Ovary (tissue), 7 donors: ENCODE measurements at regions not wholly inside any gene's neighbourhood (a gene's known extent, or its start where the extent isn't known, plus 50 kb on each side); places are given as distances from the start of the nearest gene placed in this dataset.

ENCODE experiments used
- DNase-seq, 5 donors: peaks; one replicate each; pipeline ENCODE4 v3.0.0-alpha.2; 2019 to 2020
- H3K27ac ChIP-seq, 2 donors: fragments of 200-600 bp; one replicate each; pipeline versions ENCODE4 v1.5.1 to v1.8.0; 2019 to 2022
- H3K27me3 ChIP-seq: fragments of 200-600 bp; one replicate; pipeline ENCODE4 v1.8.0; 2022
- H3K36me3 ChIP-seq: fragments of 200-600 bp; sonication (generic); one replicate; pipeline ENCODE4 v1.5.1; 2019
- H3K4me1 ChIP-seq: one replicate; pipeline ENCODE4 v1.8.1; 2013; ENCODE audit warnings: mild to moderate bottlenecking, moderate library complexity; ENCODE audit not compliant: insufficient read depth
- H3K4me3 ChIP-seq: fragments of 200-600 bp; sonication (generic); one replicate; pipeline ENCODE4 v1.5.1; 2017
- H3K9me3 ChIP-seq, 2 donors: fragments of 200-600 bp in 1 of 2; sonication (generic) in 1 of 2; one replicate each; pipeline versions ENCODE4 v1.5.1 to v1.8.1; 2013 to 2019; ENCODE audit warnings: mild to moderate bottlenecking in 1 of 2, moderate library complexity in 1 of 2
- EP300 ChIP-seq: sonication (generic); formaldehyde crosslinking; IDR thresholded peaks from one replicate; pipeline ENCODE4 v1.6.1; 2017; ENCODE audit warnings: antibody characterized with exemption
- POLR2A ChIP-seq: fragments of 450-650 bp; IDR thresholded peaks from one replicate; pipeline ENCODE4 v1.6.1; 2017; ENCODE audit warnings: antibody characterized with exemption, mild to moderate bottlenecking, moderate library complexity
- WGBS, 3 donors: extraction: QIAGEN DNeasy Blood & Tissue Kit in 1 of 3; methylation state at CpG; one replicate each; pipeline versions ENCODE4 v1.1.5 to v1.1.7; 2013 to 2017; 5-methylcytosine and 5-hydroxymethylcytosine counted together
- intact Hi-C, 4 donors: fragments of 100-400 bp; cut with DNase I; formaldehyde crosslinking; loops; one replicate each; pipeline versions ENCODE4 v1.11.0 to v1.15.1; 2022 to 2023
- TF ChIP-seq, protein P1 (sequence below), 3 donors: fragments of 450-650 bp in 2 of 3; fragments of 200-600 bp in 1 of 3; IDR thresholded peaks; one replicate each; pipeline versions ENCODE4 v1.5.1 to v1.8.0; 2016 to 2022; ENCODE audit warnings: antibody characterized with exemption in 3 of 3, mild to moderate bottlenecking in 1 of 3
- donor health status: DM: no; HTN: no; CAD: no; lungs with moderate emphysema.
- donor health status: DM: no; HTN: no; CAD: no.
- donor health status: Bipolar disorder and iron deficiency.
- donor health status: DM: no; HTN: no; CAD: no.
- donor health status: DM: yes; HTN: yes; CAD: no.

GRCh38 chr18:75529394-75529793 lies 101.9 kb upstream of the SMIM21 start:
- Histone ChIP-seq H3K4me3 (no peak overlapping the region), H3K9me3 (no peaks in the 10 kb centered on the region), H3K27ac (no peak overlapping the region), H3K36me3 (no peaks in the 10 kb centered on the region), H3K4me1 (no peaks in the 10 kb centered on the region), H3K27me3 (no peaks in the 10 kb centered on the region)
- intact Hi-C loops, result no loop called here
- DNase-seq, result no peak
- WGBS, 3 donors, result 87 to 92% (median 89%) methylated on average over 8 of the region's 8 CpGs
- TF ChIP-seq, protein P1, sequence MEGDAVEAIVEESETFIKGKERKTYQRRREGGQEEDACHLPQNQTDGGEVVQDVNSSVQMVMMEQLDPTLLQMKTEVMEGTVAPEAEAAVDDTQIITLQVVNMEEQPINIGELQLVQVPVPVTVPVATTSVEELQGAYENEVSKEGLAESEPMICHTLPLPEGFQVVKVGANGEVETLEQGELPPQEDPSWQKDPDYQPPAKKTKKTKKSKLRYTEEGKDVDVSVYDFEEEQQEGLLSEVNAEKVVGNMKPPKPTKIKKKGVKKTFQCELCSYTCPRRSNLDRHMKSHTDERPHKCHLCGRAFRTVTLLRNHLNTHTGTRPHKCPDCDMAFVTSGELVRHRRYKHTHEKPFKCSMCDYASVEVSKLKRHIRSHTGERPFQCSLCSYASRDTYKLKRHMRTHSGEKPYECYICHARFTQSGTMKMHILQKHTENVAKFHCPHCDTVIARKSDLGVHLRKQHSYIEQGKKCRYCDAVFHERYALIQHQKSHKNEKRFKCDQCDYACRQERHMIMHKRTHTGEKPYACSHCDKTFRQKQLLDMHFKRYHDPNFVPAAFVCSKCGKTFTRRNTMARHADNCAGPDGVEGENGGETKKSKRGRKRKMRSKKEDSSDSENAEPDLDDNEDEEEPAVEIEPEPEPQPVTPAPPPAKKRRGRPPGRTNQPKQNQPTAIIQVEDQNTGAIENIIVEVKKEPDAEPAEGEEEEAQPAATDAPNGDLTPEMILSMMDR (IDR thresholded peaks at IDR 0.05), result no peak
- TF ChIP-seq EP300 (no peak), POLR2A (no peak)

DNA sequence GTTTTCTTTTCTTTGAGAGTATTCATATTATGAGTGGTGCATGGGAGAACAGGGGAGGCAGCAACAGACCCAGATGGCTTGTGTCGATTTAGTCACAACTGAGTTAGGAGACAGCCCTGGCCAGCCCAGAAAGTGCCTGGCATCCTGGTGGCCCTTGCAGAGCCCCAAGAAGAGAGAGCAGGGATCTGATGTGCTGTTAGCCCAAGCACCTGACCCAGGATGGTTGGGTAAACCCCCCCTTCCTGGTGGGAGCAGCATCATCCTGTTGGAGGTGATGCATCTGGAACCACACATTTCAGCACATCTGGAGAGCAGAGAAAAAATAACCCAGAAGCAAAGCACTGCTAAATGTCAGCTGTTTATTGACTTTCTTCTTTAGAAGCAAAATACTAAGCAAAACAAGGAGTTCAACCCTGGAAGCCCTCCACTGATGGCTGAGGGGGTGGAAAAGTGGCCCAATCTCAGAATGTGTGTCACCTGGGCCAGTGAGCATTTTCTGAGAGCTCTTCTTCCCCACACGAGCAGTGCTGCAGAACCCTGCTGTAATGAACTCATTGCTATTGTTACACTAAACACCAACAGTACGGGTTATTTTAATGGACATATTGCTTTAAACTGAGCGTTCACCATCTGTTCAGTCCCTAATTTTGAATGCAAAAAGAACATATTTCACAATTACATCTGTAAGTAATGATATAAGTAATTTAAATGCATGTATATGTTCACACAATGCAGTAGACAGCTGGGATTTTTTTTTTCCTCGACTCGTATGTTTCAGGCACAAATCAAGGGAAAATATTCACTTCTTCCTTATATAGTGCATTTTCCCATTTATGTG lies 100.6 kb upstream of the SMIM21 start:
- H3K4me3 ChIP-seq, result no peak overlapping the region
- no peak overlapping the region for H3K27ac ChIP-seq
- no peaks in the 10 kb centered on the region for H3K4me1 ChIP-seq
- WGBS, 3 donors, result 60 to 66% (median 66%) methylated on average over 6 of the region's 6 CpGs
- no peaks in the 10 kb centered on the region for H3K9me3 ChIP-seq
- TF ChIP-seq POLR2A (no peak), EP300 (no peak)
- TF ChIP-seq, protein P1 (IDR thresholded peaks at IDR 0.05), result no peak
- H3K36me3 ChIP-seq, result no peaks in the 10 kb centered on the region
- no peaks in the 10 kb centered on the region for H3K27me3 ChIP-seq
- no peak for DNase-seq
- intact Hi-C loops, result no loop called here

DNA sequence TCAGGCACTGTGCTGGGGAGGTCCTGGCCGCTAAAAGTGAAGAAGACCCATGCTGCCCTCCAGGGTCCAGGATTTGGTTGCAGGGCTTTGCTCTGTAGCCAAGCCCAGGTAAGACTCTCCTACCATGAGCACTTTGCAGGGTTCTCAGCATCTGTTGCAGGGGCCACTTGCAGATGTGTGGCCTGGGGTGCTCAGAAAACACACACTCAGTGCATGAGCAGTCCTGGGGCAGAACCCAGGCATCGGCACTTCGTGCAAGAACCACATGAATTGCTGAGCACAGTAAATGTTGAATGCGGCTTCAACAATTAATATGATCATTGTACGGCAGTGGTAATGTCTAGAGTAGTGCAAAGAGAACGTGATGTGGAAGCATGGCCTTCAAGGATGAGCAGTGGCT lies 98.5 kb upstream of the SMIM21 start:
- Histone ChIP-seq H3K9me3 (no peaks in the 10 kb centered on the region), H3K4me1 (no peaks in the 10 kb centered on the region), H3K27me3 (no peaks in the 10 kb centered on the region), H3K4me3 (no peak overlapping the region), H3K27ac (no peak overlapping the region), H3K36me3 (no peaks in the 10 kb centered on the region)
- intact Hi-C loops, result no loop called here
- 92 to 97% (median 96%) methylated on average over 6 of the region's 6 CpGs for WGBS, 3 donors
- TF ChIP-seq EP300, result no peak
- TF ChIP-seq, protein P1 (IDR thresholded peaks at IDR 0.05), result no peak
- no peak for TF ChIP-seq POLR2A
- no peak for DNase-seq

- Histone ChIP-seq H3K4me1 (no peaks in the 10 kb centered on the region), H3K27ac (no peak overlapping the region), H3K36me3 (no peaks in the 10 kb centered on the region), H3K9me3 (no peaks in the 10 kb centered on the region), H3K4me3 (no peak overlapping the region), H3K27me3 (no peaks in the 10 kb centered on the region)
- 91 to 94% (median 91%) methylated on average over 7 of the region's 7 CpGs for WGBS, 3 donors
- TF ChIP-seq, protein P1 (IDR thresholded peaks at IDR 0.05), result no peak
- TF ChIP-seq POLR2A, result no peak
- no peak for TF ChIP-seq EP300
- intact Hi-C loops, result no loop called here
- DNase-seq, result no peak
Measured at GRCh38 chr18:75525331-75525730, 97.8 kb upstream of the SMIM21 start.
